Stimulated activated CD4-positive, alpha-beta T cell treated with anti-CD3 and anti-CD28 coated beads, TNF-alpha, amount 100 ng/mL, for 48 hours (primary cell): ENCODE measurements at regions not wholly inside any gene's neighbourhood (a gene's known extent, or its start where the extent isn't known, plus 50 kb on each side); places are given as distances from the start of the nearest gene placed in this dataset.
"Not testable (repeated sequence)": the region's sequence is repeated elsewhere in the genome, so short reads cannot be mapped to it uniquely, and the experiment has no call there.

Experiments used
- DNase-seq, 3 donors: peaks; one replicate each; pipeline ENCODE4 v3.0.0-alpha.2; 2020; ENCODE audit warnings: low read depth in 3 of 3

DNA sequence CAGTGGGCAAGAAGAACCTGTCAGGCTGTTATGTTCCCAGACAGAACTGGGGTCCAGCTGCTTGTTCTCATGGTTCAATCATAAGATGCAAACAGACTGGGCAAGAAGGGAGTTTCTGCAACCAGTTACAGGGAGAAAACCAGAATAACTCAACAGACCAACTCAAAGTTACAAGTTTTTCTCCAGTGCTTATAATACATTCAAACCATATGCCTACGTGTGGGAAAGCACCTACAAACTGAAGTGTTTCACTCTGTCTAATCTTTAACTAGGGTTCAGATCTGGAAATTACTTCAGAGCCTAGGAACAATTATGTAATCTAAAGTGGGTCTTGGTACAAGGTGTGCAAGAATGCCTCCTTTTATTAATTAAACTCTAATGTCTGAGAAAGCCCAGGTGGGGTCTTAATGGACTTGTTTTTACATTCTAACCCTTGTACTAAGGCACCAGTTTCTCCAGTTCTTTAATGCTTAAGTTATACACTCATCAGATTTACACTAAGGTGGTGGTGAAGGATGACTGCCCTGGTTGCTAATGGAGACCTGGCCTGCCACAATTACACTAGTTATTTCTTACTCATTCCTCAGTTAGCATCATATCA is 951.9 kb downstream of the TSN start:
- DNase-seq = no peak

DNA sequence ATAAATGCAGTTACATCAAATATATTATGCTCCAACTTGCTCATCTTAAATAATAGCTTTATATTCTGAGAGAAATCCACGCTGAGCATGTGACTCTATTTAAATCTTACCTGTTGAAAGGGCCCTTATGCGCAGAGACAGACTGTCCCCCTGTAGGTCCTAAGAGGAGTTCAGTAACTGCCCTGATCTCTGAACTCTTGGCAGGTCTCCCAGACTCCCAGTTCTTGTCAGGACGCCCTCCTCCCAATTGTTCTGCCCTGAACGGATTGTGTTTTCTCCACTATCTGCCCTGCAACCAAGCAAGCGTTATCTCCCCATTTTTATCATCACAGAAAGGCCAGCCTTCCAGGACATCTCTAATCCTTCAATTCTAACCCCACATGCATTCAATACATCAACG is 954.6 kb downstream of the TSN start:
- no peak for DNase-seq

DNA sequence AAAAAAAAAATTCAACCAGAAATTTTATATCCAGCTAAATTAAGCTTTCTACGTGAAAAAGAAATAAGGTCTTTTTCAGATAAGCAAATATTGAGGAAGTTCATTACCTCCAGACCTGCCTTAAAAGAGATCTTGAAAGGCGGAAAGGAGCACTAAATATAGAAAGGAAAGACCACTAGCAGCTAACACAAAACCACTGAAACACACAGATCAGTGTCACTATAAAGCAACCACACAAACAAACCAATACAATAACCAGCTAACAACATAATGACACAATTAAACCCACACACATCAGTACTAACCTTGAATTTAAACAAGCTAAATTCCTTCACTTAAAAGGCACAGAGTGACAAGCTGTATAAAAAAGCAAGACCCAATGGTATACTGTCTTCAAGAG is 958.3 kb downstream of the TSN start:
- DNase-seq = no peak

DNA sequence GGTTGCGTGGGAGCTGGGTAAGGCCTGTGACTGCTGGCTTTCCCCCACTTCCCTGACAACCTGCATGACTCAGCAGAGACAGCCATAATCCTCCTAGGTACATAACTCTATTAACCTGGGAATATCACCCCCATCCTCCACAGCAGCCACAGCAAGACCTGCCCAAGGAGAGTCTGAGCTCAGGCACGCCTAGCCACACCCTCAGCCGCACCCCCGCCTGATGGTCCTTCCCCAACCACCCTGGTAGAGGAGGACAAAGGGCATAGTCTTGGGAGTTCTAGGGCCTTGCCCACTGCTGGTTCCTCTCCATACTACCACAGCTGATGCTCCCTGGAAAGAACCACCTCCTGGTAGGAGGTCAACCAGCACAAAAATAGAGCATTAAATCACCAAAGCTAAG is 965.4 kb downstream of the TSN start:
- DNase-seq = not testable (repeated sequence)

DNA sequence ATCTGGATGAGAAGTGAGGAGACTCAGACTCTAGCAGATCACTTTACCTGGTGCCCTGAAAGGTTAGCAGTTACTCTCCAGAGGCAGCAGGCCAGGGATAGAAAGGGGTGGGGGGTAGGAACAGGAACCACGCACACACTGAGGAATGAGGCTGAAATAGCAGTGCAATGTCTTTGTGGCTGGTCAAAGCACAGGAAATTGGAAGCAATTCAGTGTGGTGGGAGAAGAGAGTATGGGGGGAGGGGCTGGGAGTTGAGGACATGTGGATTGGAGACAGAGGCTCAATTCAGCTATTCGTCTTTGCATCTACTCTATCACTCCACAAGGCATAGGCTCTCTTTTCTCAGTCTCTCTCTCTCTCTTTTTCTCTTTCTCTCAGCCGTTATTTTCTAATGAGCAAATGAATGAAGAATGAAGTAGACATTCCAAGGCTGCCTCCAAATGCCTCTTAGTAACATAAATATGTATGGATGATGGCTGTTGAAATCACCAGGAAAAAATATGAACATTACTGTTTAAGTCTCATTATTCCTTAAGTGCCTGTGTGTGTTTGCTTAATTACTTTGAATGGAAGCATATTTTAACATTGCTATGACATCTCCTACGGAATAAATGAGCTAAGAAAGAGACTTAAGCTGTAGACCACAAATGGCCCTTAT is 979.4 kb downstream of the TSN start:
- DNase-seq = no peak

DNA sequence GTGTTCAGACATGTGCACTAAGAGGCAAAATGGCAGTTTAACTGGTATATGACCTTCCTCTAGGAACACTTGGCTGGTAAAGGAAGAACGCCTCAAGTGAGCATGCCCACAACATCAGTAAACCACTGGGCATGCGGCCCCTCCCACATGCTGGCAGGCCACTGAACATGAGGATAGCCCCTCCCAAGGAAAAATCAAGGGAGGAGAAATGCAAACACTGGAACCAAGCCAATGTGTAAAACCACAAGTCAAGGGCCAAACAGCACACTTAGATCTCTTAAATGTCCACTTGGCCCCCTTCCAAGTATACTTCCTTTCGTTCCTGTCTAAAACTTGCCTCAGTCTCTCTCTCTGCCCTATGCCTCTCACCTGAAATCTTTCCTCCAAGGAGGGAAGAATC is 980.8 kb downstream of the TSN start:
- no peak for DNase-seq

DNA sequence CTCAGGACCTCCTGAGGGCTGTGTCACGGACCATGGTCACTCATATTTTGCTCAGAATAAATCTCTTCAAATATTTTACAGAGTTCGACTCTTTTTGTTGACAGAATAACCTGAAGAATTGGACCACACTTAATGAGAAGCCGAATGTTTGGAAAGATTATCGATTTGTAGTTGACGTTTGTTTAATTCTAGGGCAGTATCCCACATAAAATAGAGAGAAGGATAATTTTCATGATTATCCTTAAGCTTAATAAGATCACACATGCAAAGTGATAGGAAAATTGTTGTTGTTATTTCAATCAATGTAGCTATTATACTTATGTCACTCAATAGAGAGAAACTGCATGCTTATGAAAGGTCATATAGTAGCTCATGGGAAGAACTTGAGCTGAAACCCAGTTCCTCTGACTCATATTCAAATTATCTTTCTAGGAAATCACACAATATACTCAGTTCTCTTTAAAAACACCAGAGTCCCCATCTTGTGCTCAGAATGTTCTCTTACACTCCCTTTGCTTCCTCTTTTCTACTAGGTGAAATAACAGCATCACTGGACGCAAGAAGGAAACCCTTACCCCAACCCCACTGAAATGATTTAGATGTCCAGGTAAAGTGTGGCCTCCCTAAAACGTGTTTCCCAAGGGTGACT is 982.1 kb downstream of the TSN start:
- no peak for DNase-seq

DNA sequence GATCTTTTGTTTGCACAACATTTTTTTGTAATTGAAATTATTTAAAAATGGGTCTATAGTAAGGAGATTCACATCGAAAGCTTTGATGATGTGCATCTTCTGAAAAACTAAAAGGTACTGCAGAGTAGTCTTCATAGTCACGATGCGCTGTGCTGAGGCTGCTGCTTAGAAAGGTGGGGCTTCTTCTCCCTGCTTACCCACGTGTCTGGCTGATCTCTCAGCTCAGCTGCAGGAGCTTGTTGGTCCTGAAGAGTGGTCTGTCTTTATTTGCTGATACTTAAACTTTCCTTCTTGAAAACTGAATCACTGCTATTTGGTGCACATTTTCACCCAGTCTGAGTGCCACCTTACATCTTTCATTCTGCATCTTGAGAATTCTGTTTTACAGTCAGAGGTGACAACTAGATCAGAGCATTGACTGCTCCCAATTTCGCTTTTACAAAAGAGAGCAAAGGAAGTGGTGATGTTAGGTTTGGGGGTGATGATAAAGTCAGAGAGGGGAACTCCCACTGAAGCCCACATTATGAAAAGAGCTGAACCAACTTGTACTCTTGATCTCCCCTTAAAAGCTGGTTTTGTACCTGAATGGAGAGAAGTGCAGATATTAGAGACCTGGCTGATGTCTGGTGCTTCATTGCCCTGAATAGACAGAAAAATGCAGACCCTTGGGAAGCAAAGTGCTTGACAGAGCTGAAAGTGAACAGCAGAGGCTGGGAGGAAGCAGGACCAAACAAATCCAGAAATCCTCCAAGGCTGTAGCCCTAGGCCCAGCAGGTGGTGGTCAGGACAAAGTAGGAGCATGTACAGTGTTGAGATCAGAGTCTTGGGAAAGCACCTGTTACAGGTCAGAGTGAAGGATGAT is 984.5 kb downstream of the TSN start:
- no peak for DNase-seq

DNA sequence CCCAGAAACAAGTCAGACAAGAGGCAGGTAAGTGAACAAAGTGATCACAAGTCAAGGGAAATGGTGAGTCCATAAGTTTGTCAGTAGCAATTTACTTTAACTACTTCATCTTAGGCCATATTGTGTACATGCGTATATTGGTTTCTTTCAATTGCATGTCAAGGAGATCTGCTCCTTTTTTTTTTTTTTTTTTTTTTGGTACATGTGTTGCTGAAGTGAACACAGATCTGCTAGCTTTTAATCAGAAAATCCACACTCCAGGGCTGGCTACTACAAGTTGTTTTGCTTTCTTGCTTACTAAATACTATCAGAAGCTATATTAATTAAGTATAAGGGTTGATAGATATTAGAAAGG is 985.1 kb downstream of the TSN start:
- DNase-seq = no peak

DNA sequence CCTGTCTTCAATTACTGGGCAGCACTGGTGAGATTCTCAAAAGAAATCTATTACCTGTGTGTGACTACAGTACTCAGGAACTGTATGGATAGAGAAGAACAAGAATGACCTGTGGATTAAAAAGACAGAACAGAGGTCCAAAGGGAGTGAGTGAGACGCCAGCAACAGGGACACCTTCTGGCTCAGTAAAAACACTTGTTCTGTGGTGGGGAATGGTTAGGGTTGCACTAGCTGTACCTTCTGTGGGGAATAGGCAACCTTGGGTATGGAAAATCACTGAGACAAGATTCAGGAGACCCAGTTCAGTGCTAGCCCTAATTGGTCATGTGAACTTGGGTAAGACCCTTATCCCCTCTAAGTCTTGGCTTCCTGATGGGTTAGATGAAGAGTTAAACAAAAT is 986.0 kb downstream of the TSN start:
- DNase-seq = no peak

DNA sequence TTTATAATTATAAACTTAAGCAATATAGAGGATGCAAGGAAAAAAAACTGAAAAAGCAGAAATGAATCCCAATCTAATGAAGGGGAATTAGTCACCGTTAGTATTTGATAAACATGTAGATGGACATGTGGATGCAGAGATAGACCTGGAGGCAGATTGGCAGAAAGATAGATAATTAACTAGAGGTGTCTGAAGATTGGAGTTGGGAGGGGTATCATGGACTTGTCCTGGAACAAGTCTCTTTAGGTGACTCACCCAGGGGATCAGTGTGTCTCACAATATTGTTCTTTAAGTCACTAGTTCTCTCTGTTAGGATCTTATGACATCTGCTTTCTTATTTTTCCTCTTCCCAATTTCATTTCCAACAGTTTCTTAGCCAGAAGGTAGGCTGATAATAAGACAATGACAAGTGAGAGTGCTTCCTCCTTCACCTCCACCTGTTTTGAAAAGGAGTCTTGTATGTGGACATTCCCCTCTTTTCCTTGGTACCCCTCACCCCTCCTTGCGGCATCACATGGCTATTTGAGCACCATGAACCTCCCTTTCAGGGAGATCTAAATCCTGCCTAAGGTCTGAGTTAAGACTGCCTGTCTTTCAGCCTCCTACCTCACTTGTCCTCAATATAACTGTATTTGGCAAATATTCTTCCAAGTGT is 987.7 kb downstream of the TSN start:
- DNase-seq = no peak

DNA sequence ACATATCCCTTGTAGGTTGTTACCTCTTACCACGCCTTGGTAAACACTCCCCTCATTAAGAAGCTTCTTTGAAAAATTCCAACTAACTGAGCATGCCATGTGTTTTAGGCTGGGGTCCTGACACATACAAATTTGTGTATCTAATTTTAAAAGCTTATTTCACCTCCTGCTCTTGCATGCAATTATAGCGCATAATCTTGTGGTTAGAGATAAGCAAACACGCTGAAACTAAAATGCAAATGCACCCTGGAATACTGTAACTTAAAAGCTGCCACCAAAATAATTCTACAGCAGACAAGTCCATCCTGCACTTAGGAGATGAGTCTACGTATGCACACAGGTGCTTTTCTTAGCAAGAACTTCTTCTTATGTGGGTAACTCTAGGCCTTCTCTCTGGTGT is 990.2 kb downstream of the TSN start:
- no peak for DNase-seq

DNA sequence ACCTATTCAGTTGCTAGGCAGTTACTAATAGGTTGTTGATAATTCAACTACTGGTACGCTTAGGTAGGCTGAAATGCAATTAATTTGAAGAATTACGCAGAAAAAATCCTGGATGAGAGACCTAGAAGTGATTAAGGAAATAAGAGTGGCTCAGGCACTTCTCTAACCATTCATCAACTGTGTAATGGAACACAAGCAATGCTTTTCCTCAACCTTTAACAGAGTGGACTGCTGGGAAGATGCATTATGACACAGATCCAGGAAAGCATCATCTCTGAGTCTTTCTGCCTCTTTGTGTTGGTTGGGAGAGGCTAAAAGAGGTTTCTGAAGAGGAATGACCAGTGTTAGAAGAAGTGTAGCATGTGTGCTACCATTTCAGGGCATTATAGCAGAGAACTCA is 992.2 kb downstream of the TSN start:
- DNase-seq = no peak

DNA sequence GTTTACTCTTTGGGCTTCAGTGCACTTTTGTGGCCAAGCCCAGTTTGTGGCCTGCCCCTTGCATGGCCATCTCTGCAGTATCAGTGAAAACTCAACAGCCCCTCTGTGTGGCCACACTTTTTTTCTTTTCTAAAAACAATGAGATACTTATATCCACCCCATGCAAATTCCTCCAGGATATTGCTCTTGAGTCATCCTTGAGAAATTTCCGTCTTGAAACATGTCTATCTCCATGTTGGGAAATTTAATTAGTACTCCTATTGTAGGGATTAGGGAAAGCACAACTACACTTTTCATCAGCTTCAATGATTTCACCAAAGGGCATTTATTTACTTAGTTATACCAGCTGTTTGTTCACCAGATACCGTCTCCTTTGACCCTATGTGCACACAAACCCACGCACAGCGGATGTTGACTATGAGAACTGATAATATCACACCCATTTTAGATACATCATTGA is 993.1 kb downstream of the TSN start:
- no peak for DNase-seq

DNA sequence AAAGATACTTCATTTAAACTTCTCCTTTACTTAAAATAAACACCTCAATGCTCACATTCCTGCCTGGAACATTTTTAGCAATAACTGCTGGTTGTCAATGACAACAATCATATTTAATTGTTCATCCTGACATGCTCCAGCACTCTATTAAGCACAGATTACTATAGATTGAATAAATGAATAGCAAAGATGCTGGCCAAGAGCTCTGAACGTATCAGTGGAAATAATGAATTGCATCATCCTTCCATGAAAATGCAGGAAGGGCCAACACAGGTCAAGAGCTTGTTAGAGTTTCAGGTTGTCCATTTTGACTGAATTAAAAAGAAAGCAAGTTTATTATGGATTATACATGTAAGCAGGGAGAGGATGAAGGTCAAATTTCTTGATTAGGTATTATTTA is 994.0 kb downstream of the TSN start:
- no peak for DNase-seq

DNA sequence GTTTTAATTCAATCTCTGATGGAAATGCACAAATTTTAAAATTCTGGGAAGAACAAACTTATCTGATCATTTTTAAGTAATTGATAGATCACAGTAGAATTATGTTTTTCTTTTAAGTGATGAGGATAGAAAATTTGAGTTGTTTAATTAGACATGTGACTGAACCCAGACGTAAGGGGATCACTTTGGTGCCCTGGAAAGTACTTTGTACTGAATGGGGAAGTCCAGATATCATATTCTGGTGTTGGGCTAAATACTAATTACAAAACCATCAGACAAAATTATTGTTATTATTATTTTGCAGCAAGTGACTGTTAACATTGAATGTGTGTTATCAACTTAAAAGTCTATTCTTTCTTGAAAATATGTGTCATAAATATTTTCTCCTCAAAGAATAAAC is 994.6 kb downstream of the TSN start:
- no peak for DNase-seq

DNA sequence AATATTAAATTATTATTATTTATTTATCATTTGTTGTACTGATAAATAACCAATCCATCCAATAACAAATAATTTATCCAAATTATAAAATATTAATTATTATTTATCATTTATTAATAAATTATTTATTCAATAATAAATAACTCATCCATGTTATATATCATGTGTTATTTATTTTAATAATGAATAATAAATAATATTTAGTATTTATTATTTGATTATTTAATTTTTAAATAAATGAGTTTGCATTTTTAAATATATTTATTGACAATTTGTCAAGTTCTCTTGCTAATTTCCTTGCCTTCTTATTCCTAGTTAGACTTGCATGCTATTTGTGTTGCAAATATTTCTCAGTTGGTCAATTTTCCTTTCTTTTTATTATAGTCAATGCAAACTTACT is 995.4 kb downstream of the TSN start:
- DNase-seq = no peak

DNA sequence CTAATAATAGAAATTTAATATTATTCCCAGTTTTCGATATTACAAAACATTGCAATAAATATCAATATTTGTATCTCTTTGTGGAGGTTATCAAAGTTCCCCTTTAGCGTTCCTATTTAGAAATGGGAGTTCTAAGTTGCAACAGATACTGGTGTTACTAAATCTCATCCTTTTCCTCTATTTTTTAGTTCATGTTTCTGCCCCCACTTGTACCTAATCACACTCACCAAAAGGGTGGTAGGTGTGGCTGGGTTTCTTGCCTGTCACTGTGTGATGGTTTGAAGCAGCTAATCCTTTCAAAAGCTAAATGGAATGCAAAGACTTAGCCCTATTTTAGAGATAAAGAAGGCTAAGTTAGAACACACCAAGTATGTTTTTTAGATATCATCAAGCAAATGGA is 997.9 kb downstream of the TSN start:
- no peak for DNase-seq

DNA sequence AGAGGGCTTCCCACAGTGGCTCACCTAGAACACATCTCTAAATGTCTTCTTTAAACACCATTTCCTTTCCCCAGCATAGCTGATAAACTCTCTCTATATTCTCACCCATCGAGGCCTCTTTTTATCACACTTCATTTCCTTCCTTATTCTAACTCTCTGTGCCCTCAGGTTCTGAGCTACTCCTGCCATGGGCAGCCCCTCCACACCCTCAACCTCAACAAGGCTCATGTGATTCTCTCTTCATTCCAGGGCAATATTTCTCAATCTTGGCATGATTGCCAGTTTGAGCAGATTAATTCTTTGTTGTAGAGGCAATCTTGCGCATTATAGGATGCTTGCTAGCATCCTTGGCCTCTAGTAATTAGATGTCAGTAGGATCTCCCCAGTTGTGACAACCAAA is 999.1 kb downstream of the TSN start:
- no peak for DNase-seq

DNA sequence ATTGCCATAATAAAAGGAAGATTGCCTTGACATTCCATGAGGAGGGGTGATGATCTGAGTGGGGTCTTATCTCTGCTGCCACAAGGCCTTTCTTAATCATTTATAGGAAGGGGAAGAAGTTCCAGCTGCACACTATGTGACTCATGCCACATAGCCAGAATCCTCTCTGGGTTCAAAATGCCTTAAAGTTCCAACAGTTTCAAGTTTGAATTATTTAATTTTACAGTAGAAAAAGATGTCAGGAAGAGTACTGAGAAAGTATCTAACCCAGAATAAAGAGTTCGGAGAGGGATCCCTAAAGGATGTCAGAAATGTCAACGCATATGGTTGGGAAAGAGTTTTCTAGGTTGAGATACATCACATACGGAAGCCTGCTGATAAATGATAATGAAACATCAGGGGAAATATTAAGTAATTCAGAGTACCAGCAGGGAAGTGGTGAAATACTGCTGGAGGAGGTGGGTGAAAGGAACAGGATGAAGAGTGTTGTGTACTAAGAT is 999.9 kb downstream of the TSN start:
- no peak for DNase-seq

DNA sequence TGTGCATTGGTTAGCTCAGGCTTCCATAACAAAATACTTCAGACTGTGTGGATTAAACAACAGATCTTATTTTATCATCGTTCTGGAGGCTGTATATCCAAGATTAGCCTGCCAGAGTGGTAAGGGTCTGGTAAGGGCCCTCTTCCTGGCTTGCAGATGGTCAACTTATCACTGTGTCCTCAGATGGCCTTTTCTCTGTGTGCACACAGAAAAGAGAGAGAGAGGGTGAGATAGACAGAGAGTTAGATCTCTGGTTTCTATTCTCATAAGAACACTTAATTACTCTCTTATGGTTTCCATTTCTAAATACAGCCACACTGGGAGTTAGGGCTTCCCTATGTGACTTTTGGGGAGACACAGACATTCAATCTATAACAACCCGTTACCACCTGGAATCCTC is 1003.5 kb downstream of the TSN start:
- no peak for DNase-seq

DNA sequence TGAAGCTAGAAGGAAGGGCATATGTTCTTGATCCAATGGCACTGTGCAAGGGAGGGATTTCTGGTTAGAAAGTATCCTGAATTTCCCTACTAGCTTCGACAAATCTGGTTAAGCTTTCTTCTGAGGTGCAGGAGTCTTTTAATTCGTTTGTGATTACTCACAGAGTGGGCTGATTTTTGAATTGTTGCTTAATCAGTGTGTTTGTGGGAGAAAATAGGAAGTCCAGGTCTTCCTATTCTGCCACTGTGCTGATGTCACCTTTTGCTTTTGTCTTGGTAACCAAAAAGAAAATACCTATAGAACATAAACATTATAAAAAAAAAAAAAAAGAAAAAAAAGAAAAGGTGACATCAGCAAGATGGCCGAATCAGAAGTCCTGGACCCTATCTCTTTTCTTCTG is 1008.6 kb downstream of the TSN start:
- no peak for DNase-seq
